SKM-1 (cell line): ENCODE measurements at regions not wholly inside any gene's neighbourhood (a gene's known extent, or its start where the extent isn't known, plus 50 kb on each side); places are given as distances from the start of the nearest gene placed in this dataset.

Experiments used
- DNase-seq: peaks from one replicate; lab custom pipeline; 2025; ENCODE audit not compliant: unreplicated experiment; lab: John Stamatoyannopoulos, UW

- DNase-seq: no peak
Observed at GRCh38 chr12:38547586-38547985, 231.0 kb downstream of the ALG10B start.

- DNase-seq: no peak
Observed at GRCh38 chr12:38555620-38556591, 239.3 kb downstream of the ALG10B start.

GRCh38 chr12:38556647-38557046, 240.1 kb downstream of the ALG10B start:
- DNase-seq: no peak

- no peak for DNase-seq
Observed at GRCh38 chr12:38585086-38585485, 268.5 kb downstream of the ALG10B start.

- DNase-seq: no peak
Observed at GRCh38 chr12:38586789-38587188, 270.2 kb downstream of the ALG10B start.

GRCh38 chr12:38587594-38587993, 271.0 kb downstream of the ALG10B start:
- no peak for DNase-seq

GRCh38 chr12:38588624-38589305, 272.2 kb downstream of the ALG10B start:
- no peak for DNase-seq

GRCh38 chr12:38589306-38589632, 272.7 kb downstream of the ALG10B start:
- DNase-seq: no peak

GRCh38 chr12:38601949-38602348, 285.4 kb downstream of the ALG10B start:
- no peak for DNase-seq
